ENCODE measurements at regions not wholly inside any gene's neighbourhood (a gene's known extent, or its start where the extent isn't known, plus 50 kb on each side); places are given as distances from the start of the nearest gene placed in this dataset.

GRCh38 chr20:11724097-11724496 lies 193.6 kb upstream of the BTBD3 start:
- no peak for DNase-seq (ENCODE audit: extremely low read depth, low read depth)

GRCh38 chr20:11726026-11726425 lies 191.7 kb upstream of the BTBD3 start:
- DNase-seq (ENCODE audit: extremely low read depth, low read depth): no peak

- no peak for DNase-seq (ENCODE audit: extremely low read depth, low read depth)
These were observed 190.0 kb upstream of the BTBD3 start for GRCh38 chr20:11727708-11728107.

GRCh38 chr20:11728937-11729336 lies 188.8 kb upstream of the BTBD3 start:
- DNase-seq (ENCODE audit: extremely low read depth, low read depth): no peak

GRCh38 chr20:11729806-11730205 lies 187.9 kb upstream of the BTBD3 start:
- no peak for DNase-seq (ENCODE audit: extremely low read depth, low read depth)

GRCh38 chr20:11734431-11734830 lies 183.3 kb upstream of the BTBD3 start:
- DNase-seq (ENCODE audit: extremely low read depth, low read depth): no peak

GRCh38 chr20:11738852-11739251 lies 178.8 kb upstream of the BTBD3 start:
- no peak for DNase-seq (ENCODE audit: extremely low read depth, low read depth)

- no peak for DNase-seq (ENCODE audit: extremely low read depth, low read depth)
These were observed 176.7 kb upstream of the BTBD3 start for GRCh38 chr20:11740975-11741374.

GRCh38 chr20:11745145-11745544 lies 172.5 kb upstream of the BTBD3 start:
- DNase-seq (ENCODE audit: extremely low read depth, low read depth): no peak

- DNase-seq (ENCODE audit: extremely low read depth, low read depth): no peak
These were observed 169.3 kb upstream of the BTBD3 start for GRCh38 chr20:11748436-11748835.

GRCh38 chr20:11752336-11752735 lies 165.4 kb upstream of the BTBD3 start:
- no peak for DNase-seq (ENCODE audit: extremely low read depth, low read depth)

- DNase-seq (ENCODE audit: extremely low read depth, low read depth): no peak
These were observed 164.5 kb upstream of the BTBD3 start for GRCh38 chr20:11753155-11753554.

GRCh38 chr20:11754451-11754850 lies 163.2 kb upstream of the BTBD3 start:
- DNase-seq (ENCODE audit: extremely low read depth, low read depth): no peak

- no peak for DNase-seq (ENCODE audit: extremely low read depth, low read depth)
These were observed 162.4 kb upstream of the BTBD3 start for GRCh38 chr20:11755071-11755841.

- no peak for DNase-seq (ENCODE audit: extremely low read depth, low read depth)
These were observed 156.2 kb upstream of the BTBD3 start for GRCh38 chr20:11761497-11761896.

- no peak for DNase-seq (ENCODE audit: extremely low read depth, low read depth)
These were observed 150.7 kb upstream of the BTBD3 start for GRCh38 chr20:11766961-11767360.

- no peak for DNase-seq (ENCODE audit: extremely low read depth, low read depth)
These were observed 147.9 kb upstream of the BTBD3 start for GRCh38 chr20:11769825-11770224.

GRCh38 chr20:11772226-11772730 lies 145.4 kb upstream of the BTBD3 start:
- no peak for DNase-seq (ENCODE audit: extremely low read depth, low read depth)

GRCh38 chr20:11776687-11777086 lies 141.0 kb upstream of the BTBD3 start:
- no peak for DNase-seq (ENCODE audit: extremely low read depth, low read depth)

- DNase-seq (ENCODE audit: extremely low read depth, low read depth): no peak
These were observed 140.1 kb upstream of the BTBD3 start for GRCh38 chr20:11777387-11778205.

- DNase-seq (ENCODE audit: extremely low read depth, low read depth): no peak
These were observed 139.5 kb upstream of the BTBD3 start for GRCh38 chr20:11778206-11778570.

All from NCI-H460 (cell line).